C4-2B (cell line): ENCODE measurements at regions not wholly inside any gene's neighbourhood (a gene's known extent, or its start where the extent isn't known, plus 50 kb on each side); places are given as distances from the start of the nearest gene placed in this dataset.

ENCODE experiments used
- ZFX ChIP-seq: fragments of 450-650 bp; IDR thresholded peaks from 2 replicates; pipeline ENCODE4 v1.6.1; 2017
- TF ChIP-seq, protein P1 (sequence below): fragments of 450-650 bp; conservative IDR thresholded peaks from 2 replicates; pipeline ENCODE4 v1.5.1; 2017; ENCODE audit warnings: mild to moderate bottlenecking

DNA sequence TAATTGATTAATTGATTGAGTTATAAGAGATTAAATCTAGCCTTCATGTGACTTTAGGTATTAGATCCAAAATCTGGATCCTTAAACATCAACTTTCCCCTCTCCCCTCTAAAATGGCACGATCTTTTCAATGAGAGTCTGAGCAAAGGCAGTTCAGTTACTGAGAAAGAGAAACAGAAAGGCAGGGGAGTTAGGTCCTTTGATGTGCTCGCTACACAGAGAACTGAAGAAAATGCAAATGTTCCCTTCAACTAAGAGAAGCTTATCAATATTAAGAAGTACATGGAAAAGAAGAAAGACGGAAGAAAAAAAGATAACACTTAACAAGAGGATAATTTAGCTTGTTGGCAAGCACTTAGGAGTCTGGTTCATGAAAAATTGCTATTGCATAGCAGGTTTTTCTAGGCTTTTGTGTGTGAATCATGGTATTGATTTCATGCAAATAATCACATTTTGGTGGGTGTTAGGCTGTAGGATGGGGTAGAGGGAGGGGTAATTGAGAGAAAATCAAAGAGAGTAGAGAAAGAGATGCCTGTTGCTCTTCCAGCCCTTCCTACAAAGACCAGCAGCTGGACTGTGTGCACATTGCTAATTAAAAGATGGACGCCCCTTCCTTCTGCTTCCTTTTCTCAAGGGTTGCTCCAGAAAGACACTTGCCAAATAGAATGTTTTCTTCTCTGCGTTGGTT lies 307.6 kb upstream of the PLXNA2 start:
- TF ChIP-seq, protein P1, sequence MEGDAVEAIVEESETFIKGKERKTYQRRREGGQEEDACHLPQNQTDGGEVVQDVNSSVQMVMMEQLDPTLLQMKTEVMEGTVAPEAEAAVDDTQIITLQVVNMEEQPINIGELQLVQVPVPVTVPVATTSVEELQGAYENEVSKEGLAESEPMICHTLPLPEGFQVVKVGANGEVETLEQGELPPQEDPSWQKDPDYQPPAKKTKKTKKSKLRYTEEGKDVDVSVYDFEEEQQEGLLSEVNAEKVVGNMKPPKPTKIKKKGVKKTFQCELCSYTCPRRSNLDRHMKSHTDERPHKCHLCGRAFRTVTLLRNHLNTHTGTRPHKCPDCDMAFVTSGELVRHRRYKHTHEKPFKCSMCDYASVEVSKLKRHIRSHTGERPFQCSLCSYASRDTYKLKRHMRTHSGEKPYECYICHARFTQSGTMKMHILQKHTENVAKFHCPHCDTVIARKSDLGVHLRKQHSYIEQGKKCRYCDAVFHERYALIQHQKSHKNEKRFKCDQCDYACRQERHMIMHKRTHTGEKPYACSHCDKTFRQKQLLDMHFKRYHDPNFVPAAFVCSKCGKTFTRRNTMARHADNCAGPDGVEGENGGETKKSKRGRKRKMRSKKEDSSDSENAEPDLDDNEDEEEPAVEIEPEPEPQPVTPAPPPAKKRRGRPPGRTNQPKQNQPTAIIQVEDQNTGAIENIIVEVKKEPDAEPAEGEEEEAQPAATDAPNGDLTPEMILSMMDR, result no peak
- TF ChIP-seq ZFX, result no peak
